WTC11 (cell line): ENCODE measurements at regions not wholly inside any gene's neighbourhood (a gene's known extent, or its start where the extent isn't known, plus 50 kb on each side); places are given as distances from the start of the nearest gene placed in this dataset.

ENCODE experiments used
- ATAC-seq: fragments of 200-7000 bp; cut with Tn5 transposase; 2 replicates; pipeline ENCODE4 v1.10.0; 2021; ENCODE audit warnings: mild to moderate bottlenecking, moderate library complexity
- CTCF ChIA-PET: fragments of 300-600 bp; sonication (Branson Sonifier 250); formaldehyde crosslinking; loops from one replicate; lab custom pipeline; 2021; ENCODE audit warnings: antibody characterized with exemption; lab: Charles Lee
- POLR2A ChIA-PET: fragments of 350-600 bp; sonication (Branson Sonifier 250); formaldehyde crosslinking; loops from one replicate; lab custom pipeline; 2021; ENCODE audit warnings: antibody characterized with exemption; lab: Charles Lee
- DNase-seq: peaks from one replicate; pipeline ENCODE4 v3.0.0; 2021; ENCODE audit warnings: low spot score
- H3K27ac Mint-ChIP-seq: 2 replicates; pipeline ENCODE4 v1.8.0; 2021; ENCODE audit warnings: mixed read lengths
- H3K27me3 Mint-ChIP-seq: 2 replicates; pipeline ENCODE4 v1.8.0; 2021; ENCODE audit warnings: low read depth, mild to moderate bottlenecking, moderate library complexity, mixed read lengths
- H3K36me3 Mint-ChIP-seq: 2 replicates; pipeline ENCODE4 v1.8.0; 2021; ENCODE audit warnings: mixed read lengths
- H3K4me1 Mint-ChIP-seq: 2 replicates; pipeline ENCODE4 v1.8.0; 2022; ENCODE audit warnings: mixed read lengths
- H3K4me3 Mint-ChIP-seq: 2 replicates; pipeline ENCODE4 v1.8.0; 2021; ENCODE audit warnings: mild to moderate bottlenecking, moderate library complexity, mixed read lengths
- H3K9me3 Mint-ChIP-seq: 2 replicates; pipeline ENCODE4 v1.8.0; 2021; ENCODE audit warnings: mixed read lengths
- ELF4 ChIP-seq: sonication (generic); formaldehyde crosslinking; IDR thresholded peaks from 2 replicates; pipeline ENCODE4 v1.8.1; 2022; ENCODE audit warnings: low read depth, mild to moderate bottlenecking, moderate library complexity, missing genetic modification reagents
- ESRRA ChIP-seq: sonication (generic); formaldehyde crosslinking; IDR thresholded peaks from 2 replicates; pipeline ENCODE4 v1.8.1; 2022; ENCODE audit warnings: mild to moderate bottlenecking, missing genetic modification reagents, borderline replicate concordance
- GTF2I ChIP-seq: fragments of 250-450 bp; sonication (Bioruptor Pico); conservative IDR thresholded peaks from 2 replicates; pipeline ENCODE4 v1.4.0; 2021; ENCODE audit warnings: mild to moderate bottlenecking
- OVOL2 ChIP-seq: fragments of 250-450 bp; sonication (Bioruptor Pico); IDR thresholded peaks from 2 replicates; pipeline ENCODE4 v1.9.0; 2021; ENCODE audit warnings: mild to moderate bottlenecking, borderline replicate concordance
- PREB ChIP-seq: sonication (generic); formaldehyde crosslinking; IDR thresholded peaks from 2 replicates; pipeline ENCODE4 v1.8.1; 2022; ENCODE audit warnings: mild to moderate bottlenecking, missing genetic modification reagents, moderate library complexity, borderline replicate concordance
- SMAD3 ChIP-seq: sonication (generic); formaldehyde crosslinking; IDR thresholded peaks from 2 replicates; pipeline ENCODE4 v1.8.0; 2022; ENCODE audit warnings: missing genetic modification reagents, mild to moderate bottlenecking, borderline replicate concordance
- TCF7 ChIP-seq: sonication (generic); formaldehyde crosslinking; IDR thresholded peaks from 2 replicates; pipeline ENCODE4 v1.8.0; 2022; ENCODE audit warnings: mild to moderate bottlenecking, low read depth, missing genetic modification reagents, moderate library complexity
- TEAD1 ChIP-seq: sonication (generic); formaldehyde crosslinking; IDR thresholded peaks from 2 replicates; pipeline ENCODE4 v1.8.0; 2022; ENCODE audit warnings: mild to moderate bottlenecking, missing genetic modification reagents
- ZNF138 ChIP-seq: sonication (generic); formaldehyde crosslinking; conservative IDR thresholded peaks from 2 replicates; pipeline ENCODE4 v1.8.1; 2022; ENCODE audit warnings: mild to moderate bottlenecking, moderate library complexity, missing genetic modification reagents
- ZNF219 ChIP-seq: sonication (generic); formaldehyde crosslinking; IDR thresholded peaks from 2 replicates; pipeline ENCODE4 v1.8.0; 2023; ENCODE audit warnings: missing genetic modification reagents, mild to moderate bottlenecking, borderline replicate concordance
- ZNF317 ChIP-seq: sonication (generic); formaldehyde crosslinking; IDR thresholded peaks from 2 replicates; pipeline ENCODE4 v1.8.1; 2023; ENCODE audit warnings: low read depth, mild to moderate bottlenecking, moderate library complexity, missing genetic modification reagents, borderline replicate concordance
- ZNF416 ChIP-seq: fragments of 250-450 bp; sonication (Bioruptor Pico); IDR thresholded peaks from 2 replicates; pipeline ENCODE4 v1.9.0; 2021; ENCODE audit warnings: mild to moderate bottlenecking, inconsistent platforms
- TF ChIP-seq, protein P1 (sequence below): sonication (generic); formaldehyde crosslinking; IDR thresholded peaks from 2 replicates; pipeline ENCODE4 v1.8.0; 2023; ENCODE audit warnings: mild to moderate bottlenecking, missing genetic modification reagents
- TF ChIP-seq, protein P2 (sequence below): sonication (generic); formaldehyde crosslinking; IDR thresholded peaks from 2 replicates; pipeline ENCODE4 v1.8.0; 2023; ENCODE audit warnings: missing genetic modification reagents
- TF ChIP-seq, protein P3 (sequence below): sonication (generic); formaldehyde crosslinking; conservative IDR thresholded peaks from 2 replicates; pipeline ENCODE4 v1.8.1; 2022; ENCODE audit warnings: mild to moderate bottlenecking, missing genetic modification reagents
- TF ChIP-seq, protein P4 (sequence below): fragments of 250-450 bp; sonication (Bioruptor Pico); IDR thresholded peaks from 2 replicates; pipeline ENCODE4 v1.9.0; 2021; ENCODE audit warnings: mild to moderate bottlenecking
- TF ChIP-seq, protein P5 (sequence below): fragments of 250-450 bp; sonication (Bioruptor Pico); IDR thresholded peaks from 2 replicates; pipeline ENCODE4 v1.9.0; 2021; ENCODE audit warnings: mild to moderate bottlenecking

GRCh38 chr1:22275167-22275566, 132.3 kb upstream of the WNT4 start:
- peaks cover 19% of the 10 kb centered on the region for H3K4me1 Mint-ChIP-seq
- H3K27ac Mint-ChIP-seq: no peak overlapping the region
- peaks cover 7% of the 10 kb centered on the region; the same call in 1 of the 2 replicates for H3K9me3 Mint-ChIP-seq
- no peaks in the 10 kb centered on the region for H3K36me3 Mint-ChIP-seq
- POLR2A ChIA-PET: no interaction called here
- no peaks in the 10 kb centered on the region; the same call in 1 of the 2 replicates for H3K27me3 Mint-ChIP-seq
- ATAC-seq (no peak), DNase-seq (no peak)
- no peak for TF ChIP-seq ZNF219 (CRISPR knock-in tag)
- TF ChIP-seq, protein P1, sequence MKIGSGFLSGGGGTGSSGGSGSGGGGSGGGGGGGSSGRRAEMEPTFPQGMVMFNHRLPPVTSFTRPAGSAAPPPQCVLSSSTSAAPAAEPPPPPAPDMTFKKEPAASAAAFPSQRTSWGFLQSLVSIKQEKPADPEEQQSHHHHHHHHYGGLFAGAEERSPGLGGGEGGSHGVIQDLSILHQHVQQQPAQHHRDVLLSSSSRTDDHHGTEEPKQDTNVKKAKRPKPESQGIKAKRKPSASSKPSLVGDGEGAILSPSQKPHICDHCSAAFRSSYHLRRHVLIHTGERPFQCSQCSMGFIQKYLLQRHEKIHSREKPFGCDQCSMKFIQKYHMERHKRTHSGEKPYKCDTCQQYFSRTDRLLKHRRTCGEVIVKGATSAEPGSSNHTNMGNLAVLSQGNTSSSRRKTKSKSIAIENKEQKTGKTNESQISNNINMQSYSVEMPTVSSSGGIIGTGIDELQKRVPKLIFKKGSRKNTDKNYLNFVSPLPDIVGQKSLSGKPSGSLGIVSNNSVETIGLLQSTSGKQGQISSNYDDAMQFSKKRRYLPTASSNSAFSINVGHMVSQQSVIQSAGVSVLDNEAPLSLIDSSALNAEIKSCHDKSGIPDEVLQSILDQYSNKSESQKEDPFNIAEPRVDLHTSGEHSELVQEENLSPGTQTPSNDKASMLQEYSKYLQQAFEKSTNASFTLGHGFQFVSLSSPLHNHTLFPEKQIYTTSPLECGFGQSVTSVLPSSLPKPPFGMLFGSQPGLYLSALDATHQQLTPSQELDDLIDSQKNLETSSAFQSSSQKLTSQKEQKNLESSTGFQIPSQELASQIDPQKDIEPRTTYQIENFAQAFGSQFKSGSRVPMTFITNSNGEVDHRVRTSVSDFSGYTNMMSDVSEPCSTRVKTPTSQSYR (CRISPR knock-in tag): no peak
- TF ChIP-seq PREB (CRISPR knock-in tag): no peak
- no peak for TF ChIP-seq ZNF317 (CRISPR knock-in tag)
- no peak for TF ChIP-seq ESRRA (CRISPR knock-in tag)
- no peak for TF ChIP-seq ZNF416 (CRISPR knock-in tag)
- no peak for TF ChIP-seq TEAD1 (CRISPR knock-in tag)
- TF ChIP-seq SMAD3 (CRISPR knock-in tag): no peak
- TF ChIP-seq, protein P2, sequence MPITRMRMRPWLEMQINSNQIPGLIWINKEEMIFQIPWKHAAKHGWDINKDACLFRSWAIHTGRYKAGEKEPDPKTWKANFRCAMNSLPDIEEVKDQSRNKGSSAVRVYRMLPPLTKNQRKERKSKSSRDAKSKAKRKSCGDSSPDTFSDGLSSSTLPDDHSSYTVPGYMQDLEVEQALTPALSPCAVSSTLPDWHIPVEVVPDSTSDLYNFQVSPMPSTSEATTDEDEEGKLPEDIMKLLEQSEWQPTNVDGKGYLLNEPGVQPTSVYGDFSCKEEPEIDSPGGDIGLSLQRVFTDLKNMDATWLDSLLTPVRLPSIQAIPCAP (CRISPR knock-in tag): no peak
- TF ChIP-seq, protein P3, sequence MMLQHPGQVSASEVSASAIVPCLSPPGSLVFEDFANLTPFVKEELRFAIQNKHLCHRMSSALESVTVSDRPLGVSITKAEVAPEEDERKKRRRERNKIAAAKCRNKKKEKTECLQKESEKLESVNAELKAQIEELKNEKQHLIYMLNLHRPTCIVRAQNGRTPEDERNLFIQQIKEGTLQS (CRISPR knock-in tag): no peak
- TF ChIP-seq TCF7 (CRISPR knock-in tag): no peak
- TF ChIP-seq OVOL2 (CRISPR knock-in tag): no peak
- no peak for TF ChIP-seq GTF2I
- TF ChIP-seq, protein P4, sequence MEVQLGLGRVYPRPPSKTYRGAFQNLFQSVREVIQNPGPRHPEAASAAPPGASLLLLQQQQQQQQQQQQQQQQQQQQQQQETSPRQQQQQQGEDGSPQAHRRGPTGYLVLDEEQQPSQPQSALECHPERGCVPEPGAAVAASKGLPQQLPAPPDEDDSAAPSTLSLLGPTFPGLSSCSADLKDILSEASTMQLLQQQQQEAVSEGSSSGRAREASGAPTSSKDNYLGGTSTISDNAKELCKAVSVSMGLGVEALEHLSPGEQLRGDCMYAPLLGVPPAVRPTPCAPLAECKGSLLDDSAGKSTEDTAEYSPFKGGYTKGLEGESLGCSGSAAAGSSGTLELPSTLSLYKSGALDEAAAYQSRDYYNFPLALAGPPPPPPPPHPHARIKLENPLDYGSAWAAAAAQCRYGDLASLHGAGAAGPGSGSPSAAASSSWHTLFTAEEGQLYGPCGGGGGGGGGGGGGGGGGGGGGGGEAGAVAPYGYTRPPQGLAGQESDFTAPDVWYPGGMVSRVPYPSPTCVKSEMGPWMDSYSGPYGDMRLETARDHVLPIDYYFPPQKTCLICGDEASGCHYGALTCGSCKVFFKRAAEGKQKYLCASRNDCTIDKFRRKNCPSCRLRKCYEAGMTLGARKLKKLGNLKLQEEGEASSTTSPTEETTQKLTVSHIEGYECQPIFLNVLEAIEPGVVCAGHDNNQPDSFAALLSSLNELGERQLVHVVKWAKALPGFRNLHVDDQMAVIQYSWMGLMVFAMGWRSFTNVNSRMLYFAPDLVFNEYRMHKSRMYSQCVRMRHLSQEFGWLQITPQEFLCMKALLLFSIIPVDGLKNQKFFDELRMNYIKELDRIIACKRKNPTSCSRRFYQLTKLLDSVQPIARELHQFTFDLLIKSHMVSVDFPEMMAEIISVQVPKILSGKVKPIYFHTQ (CRISPR knock-in tag): no peak
- no peak for TF ChIP-seq ELF4
- TF ChIP-seq ZNF138 (CRISPR knock-in tag): no peak
- TF ChIP-seq, protein P5, sequence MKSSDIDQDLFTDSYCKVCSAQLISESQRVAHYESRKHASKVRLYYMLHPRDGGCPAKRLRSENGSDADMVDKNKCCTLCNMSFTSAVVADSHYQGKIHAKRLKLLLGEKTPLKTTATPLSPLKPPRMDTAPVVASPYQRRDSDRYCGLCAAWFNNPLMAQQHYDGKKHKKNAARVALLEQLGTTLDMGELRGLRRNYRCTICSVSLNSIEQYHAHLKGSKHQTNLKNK: no peak
- CTCF ChIA-PET: interaction anchor here (0.6 to 3.2 kb wide), 16 partner anchors 10 to 530 kb away, joined by 3 to 10 read pairs (median 4); no protein-coding TSS in a partner anchor
- no peak overlapping the region for H3K4me3 Mint-ChIP-seq
